HepG2 (cell line): ENCODE measurements at regions not wholly inside any gene's neighbourhood (a gene's known extent, or its start where the extent isn't known, plus 50 kb on each side); places are given as distances from the start of the nearest gene placed in this dataset.

Source experiments
- ATAC-seq: fragments of 200-7000 bp; cut with Tn5 transposase; 3 replicates; pipeline ENCODE4 v1.9.1; 2020; ENCODE audit warnings: mild to moderate bottlenecking, moderate library complexity
- BruUV-seq: library from RNA; stranded (reverse); fragments of 400-500 nt; replicated peaks from 2 replicates; lab custom pipeline; 2021; lab: Mats Ljungman, UMichigan
- CTCF ChIA-PET: fragments of 300-600 bp; formaldehyde crosslinking; extraction: SDS; loops from one replicate; lab custom pipeline; 2021; ENCODE audit warnings: low total read pairs, inconsistent platforms, low intra/inter-chr PET ratio; lab: Yijun Ruan, JAX
- POLR2A ChIA-PET: fragments of 350-600 bp; sonication (Branson Sonifier 250); formaldehyde crosslinking; loops from one replicate; lab custom pipeline; 2020; ENCODE audit warnings: antibody characterized with exemption, inconsistent platforms; lab: Yijun Ruan, JAX
- DNase-seq: peaks from one replicate; pipeline ENCODE4 v3.0.0-alpha.2; 2015; ENCODE audit warnings: low spot score
- FAIRE-seq: peaks from 3 replicates; lab custom pipeline; 2011; peaks lifted over from hg19 to GRCh38; lab: Jason Lieb, UNC
- H2AFZ ChIP-seq: one replicate; pipeline ENCODE4 v1.6.1; 2011; ENCODE audit warnings: low read length, inconsistent platforms
- H3K27ac ChIP-seq: fragments of 300-600 bp; 3 replicates; pipeline ENCODE4 v1.8.0; 2011; ENCODE audit warnings: mixed run types, mild to moderate bottlenecking, mixed read lengths, low read length, inconsistent platforms; ENCODE audit not compliant: insufficient read depth; ENCODE audit errors: extremely low read length
- H3K27me3 ChIP-seq, 2 experiments: fragments of 200-600 bp in 1 of 2; 2 replicates in 1 of 2; 3 replicates in 1 of 2; pipeline versions ENCODE4 v1.6.0 to v1.8.0; 2011; ENCODE audit warnings: low read length in 2 of 2, mild to moderate bottlenecking in 2 of 2, moderate library complexity in 2 of 2, inconsistent platforms in 1 of 2; ENCODE audit not compliant: insufficient read depth in 2 of 2, control insufficient read depth in 1 of 2
- H3K36me3 ChIP-seq, 2 experiments: fragments of 200-600 bp in 1 of 2; replicated peaks in 1 of 2; 2 replicates in 1 of 2; 3 replicates in 1 of 2; pipeline versions ENCODE4 v1.5.1 to v1.8.0; 2011; ENCODE audit warnings: low read length in 2 of 2, inconsistent platforms in 1 of 2; ENCODE audit not compliant: insufficient read depth in 2 of 2, control insufficient read depth in 1 of 2
- H3K4me1 ChIP-seq: 2 replicates; pipeline ENCODE4 v1.5.1; 2012; ENCODE audit warnings: low read length, inconsistent platforms; ENCODE audit not compliant: insufficient read depth
- H3K4me2 ChIP-seq: 2 replicates; pipeline ENCODE4 v1.6.0; 2011; ENCODE audit warnings: low read depth, low read length, inconsistent platforms
- H3K4me3 ChIP-seq, 3 experiments: fragments of 200-600 bp in 1 of 3; sonication (generic), shearing (Covaris generic) in 1 of 3; replicated peaks in 1 of 3; 2 replicates each; pipeline ENCODE4 v1.5.1; 2011 to 2016; ENCODE audit warnings: low read length in 3 of 3, inconsistent platforms in 2 of 3, low read depth in 2 of 3, mild to moderate bottlenecking in 2 of 3, control low read depth in 1 of 3, mixed read lengths in 1 of 3; ENCODE audit not compliant: insufficient read depth in 1 of 3
- H3K79me2 ChIP-seq: one replicate; pipeline ENCODE4 v1.6.1; 2011; ENCODE audit warnings: low read length, inconsistent platforms; ENCODE audit not compliant: insufficient read depth
- H3K9ac ChIP-seq: 2 replicates; pipeline ENCODE4 v1.6.0; 2011; ENCODE audit warnings: mild to moderate bottlenecking, low read depth, low read length, inconsistent platforms; ENCODE audit not compliant: insufficient read depth
- H3K9me3 ChIP-seq: 2 replicates; pipeline ENCODE4 v1.5.1; 2012; ENCODE audit warnings: mild to moderate bottlenecking, low read length
- H4K20me1 ChIP-seq: 2 replicates; pipeline ENCODE4 v1.6.0; 2011; ENCODE audit warnings: inconsistent platforms, mild to moderate bottlenecking, low read length, moderate library complexity; ENCODE audit not compliant: insufficient read depth
- GMEB1 ChIP-seq: sonication (generic); formaldehyde crosslinking; IDR thresholded peaks from 2 replicates; pipeline ENCODE4 v1.5.1; 2020; ENCODE audit warnings: missing genetic modification reagents, mild to moderate bottlenecking, borderline replicate concordance
- HDAC2 ChIP-seq: sonication (generic); formaldehyde crosslinking; IDR thresholded peaks from 2 replicates; pipeline ENCODE4 v1.4.0; 2020; ENCODE audit warnings: missing genetic modification reagents
- MIXL1 ChIP-seq: IDR thresholded peaks from 2 replicates; pipeline ENCODE4 v1.6.1; 2016
- POLR2A ChIP-seq, 2 experiments: IDR thresholded peaks; 2 replicates each; pipeline ENCODE4 v1.6.1; 2011; ENCODE audit warnings: low read depth in 2 of 2, low read length in 2 of 2, mild to moderate bottlenecking in 1 of 2, moderate library complexity in 1 of 2; ENCODE audit not compliant: insufficient read depth in 1 of 2
- RBM22 ChIP-seq: fragments of 200-400 bp; formaldehyde crosslinking; optimal IDR thresholded peaks from 2 replicates; pipeline ENCODE3; 2017; ENCODE audit warnings: mild to moderate bottlenecking, low read length, moderate library complexity
- RXRB ChIP-seq: IDR thresholded peaks from 2 replicates; pipeline ENCODE4 v1.6.1; 2016; ENCODE audit warnings: borderline replicate concordance, missing genetic modification reagents, missing compliant biosample characterization
- SRSF4 ChIP-seq: fragments of 200-400 bp; formaldehyde crosslinking; IDR thresholded peaks from one replicate; pipeline ENCODE4 v1.6.1; 2018; ENCODE audit warnings: mild to moderate bottlenecking, low read depth, low read length, moderate library complexity; ENCODE audit not compliant: poor library complexity, severe bottlenecking
- YEATS2 ChIP-seq: sonication (generic); formaldehyde crosslinking; IDR thresholded peaks from 2 replicates; pipeline ENCODE4 v1.4.0; 2020; ENCODE audit warnings: missing genetic modification reagents, borderline replicate concordance
- ZBTB7A ChIP-seq: sonication (generic); formaldehyde crosslinking; IDR thresholded peaks from 2 replicates; pipeline ENCODE4 v1.8.0; 2022; ENCODE audit warnings: mild to moderate bottlenecking, missing genetic modification reagents
- ZNF326 ChIP-seq: sonication (generic); formaldehyde crosslinking; IDR thresholded peaks from 2 replicates; pipeline ENCODE4 v1.4.0; 2020; ENCODE audit warnings: missing genetic modification reagents, borderline replicate concordance
- ZNF496 ChIP-seq: sonication (generic); formaldehyde crosslinking; IDR thresholded peaks from 2 replicates; pipeline ENCODE4 v1.8.1; 2023; ENCODE audit warnings: mild to moderate bottlenecking, moderate library complexity, missing genetic modification reagents; ENCODE audit not compliant: insufficient replicate concordance
- ZNF792 ChIP-seq: IDR thresholded peaks from 2 replicates; pipeline ENCODE4 v1.6.1; 2016
- ZNF83 ChIP-seq: sonication (generic); formaldehyde crosslinking; IDR thresholded peaks from 2 replicates; pipeline ENCODE4 v1.4.0; 2020; ENCODE audit warnings: missing genetic modification reagents, mild to moderate bottlenecking, borderline replicate concordance
- ZSCAN30 ChIP-seq: sonication (generic); formaldehyde crosslinking; IDR thresholded peaks from 2 replicates; pipeline ENCODE4 v1.5.0; 2020; ENCODE audit warnings: mild to moderate bottlenecking, missing genetic modification reagents
- WGBS: methylation state at CpG from one replicate; pipeline ENCODE4 v1.1.6; 2017; ENCODE audit warnings: low lambda C conversion rate; 5-methylcytosine and 5-hydroxymethylcytosine counted together
- in situ Hi-C: cut with HindIII; loops from 2 replicates; pipeline ENCODE4 v1.10.0; 2017; ENCODE audit warnings: low pct_unique_long_range_greater_than_20kb; ENCODE audit not compliant: extremely low pct_ligation_motif_present
- intact Hi-C: fragments of 100-400 bp; cut with micrococcal nuclease; formaldehyde crosslinking; loops from one replicate; pipeline ENCODE4 v1.10.0; 2022; ENCODE audit not compliant: unreplicated experiment

DNA sequence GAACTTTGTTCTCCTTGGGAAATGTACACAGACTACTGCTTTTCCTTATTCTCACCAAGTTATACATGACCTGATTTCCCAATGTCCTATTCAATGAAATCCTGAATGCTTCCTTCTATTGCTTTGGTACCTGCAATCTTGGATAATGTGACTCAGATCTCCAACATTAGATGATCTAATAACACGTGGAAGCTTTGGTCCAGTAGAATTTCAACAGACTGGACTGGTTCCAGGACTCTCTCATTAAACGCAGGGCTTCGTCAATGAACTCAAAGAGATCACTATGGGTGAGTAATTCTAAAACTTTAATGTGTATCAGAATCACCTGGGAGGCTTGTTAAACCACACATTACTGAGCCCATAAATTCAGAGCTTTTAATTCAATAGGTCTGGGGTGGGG is 413.6 kb upstream of the KCNH7 start:
- H2AFZ ChIP-seq = no peak overlapping the region
- H3K79me2 ChIP-seq = no peaks in the 10 kb centered on the region
- ATAC-seq (no peak), FAIRE-seq (no peak)
- CTCF ChIA-PET = no interaction called here
- no peaks in the 10 kb centered on the region for H3K4me1 ChIP-seq
- intact Hi-C loops = no loop called here
- no peak overlapping the region for H3K4me2 ChIP-seq
- H3K9me3 ChIP-seq = no peaks in the 10 kb centered on the region
- no peak overlapping the region for H3K9ac ChIP-seq
- BruUV-seq = no TSS peak
- no peak overlapping the region for H3K4me3 ChIP-seq
- no peak for TF ChIP-seq ZNF792 (CRISPR knock-in tag)
- TF ChIP-seq, all 625 proteins: peak for 0
- in situ Hi-C loops = no loop called here
- DNase-seq = no peak
- POLR2A ChIA-PET = no interaction called here
- 0% methylated on average over 3 of the region's 3 CpGs for WGBS
- Histone ChIP-seq H3K36me3 (no peaks in the 10 kb centered on the region), H4K20me1 (no peaks in the 10 kb centered on the region), H3K27ac (no peak overlapping the region), H3K27me3 (no peaks in the 10 kb centered on the region)

DNA sequence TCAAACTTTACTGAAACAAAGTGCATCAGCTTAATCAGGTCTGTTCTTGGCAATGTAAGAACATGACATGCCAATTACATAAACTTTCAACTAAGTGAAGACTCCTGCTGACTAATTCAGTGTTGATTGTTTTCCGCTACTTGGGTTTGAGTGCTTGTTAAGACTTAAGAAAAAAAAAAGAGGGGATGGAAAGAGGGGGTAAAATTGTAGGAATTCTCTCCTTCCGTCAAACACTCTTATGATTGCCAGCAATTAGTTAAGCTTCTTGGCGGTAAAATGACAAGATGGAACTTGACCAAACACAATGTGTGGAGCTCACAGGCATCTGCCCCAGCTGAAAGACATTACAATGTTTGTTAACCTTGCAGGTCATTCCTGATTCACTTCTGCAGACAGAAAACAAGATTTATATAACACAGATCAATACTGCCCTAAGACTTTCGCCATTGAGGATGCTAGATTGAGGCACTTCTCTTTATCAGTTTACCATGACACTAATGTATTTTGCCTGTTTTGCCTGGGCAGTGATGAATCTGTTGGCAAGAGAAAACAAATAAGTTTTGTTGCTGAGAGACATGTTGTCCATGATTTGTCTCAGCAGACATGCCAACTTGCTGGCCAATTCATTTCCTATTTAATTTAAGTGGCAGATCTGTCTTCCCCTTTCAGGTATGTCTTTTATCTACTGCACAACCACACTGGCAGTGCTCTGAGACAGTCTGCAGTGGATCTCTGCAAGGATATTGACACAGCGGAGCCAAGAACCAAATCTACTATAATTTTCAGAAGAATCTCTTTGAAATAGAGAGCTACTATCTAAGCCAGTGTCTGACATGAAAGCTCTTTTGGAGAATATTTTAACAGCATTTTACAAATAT is 410.0 kb upstream of the KCNH7 start:
- 34% methylated on average over 5 of the region's 5 CpGs for WGBS
- Histone ChIP-seq H2AFZ (no peak overlapping the region), H3K36me3 (no peaks in the 10 kb centered on the region), H3K9me3 (no peaks in the 10 kb centered on the region), H3K4me3 (no peak overlapping the region), H3K27ac (no peak overlapping the region), H3K4me1 (no peaks in the 10 kb centered on the region), H3K4me2 (no peak overlapping the region), H3K79me2 (no peaks in the 10 kb centered on the region), H3K27me3 (no peaks in the 10 kb centered on the region), H3K9ac (no peak overlapping the region), H4K20me1 (no peaks in the 10 kb centered on the region)
- CTCF ChIA-PET = no interaction called here
- no TSS peak for BruUV-seq
- intact Hi-C loops (no loop called here), in situ Hi-C loops (no loop called here)
- DNase-seq = no peak
- TF ChIP-seq YEATS2 (CRISPR knock-in tag) (no peak), MIXL1 (no peak), RBM22 (no peak), ZNF83 (no peak), SRSF4 (no peak), ZSCAN30 (CRISPR knock-in tag) (no peak), ZBTB7A (CRISPR knock-in tag) (no peak), POLR2A (IDR thresholded peaks at IDR 0.05; ENCODE audit: insufficient read depth in 1 of 2, low read depth in 2 of 2, low read length in 2 of 2) (no peak), RXRB (CRISPR knock-in tag) (no peak), HDAC2 (CRISPR knock-in tag) (no peak), GMEB1 (CRISPR knock-in tag) (no peak), ZNF326 (CRISPR knock-in tag) (no peak), ZNF496 (CRISPR knock-in tag) (no peak)
- no peak for ATAC-seq
- POLR2A ChIA-PET = no interaction called here
- no peak for FAIRE-seq
